GM19043 (cell line): ENCODE measurements at regions not wholly inside any gene's neighbourhood (a gene's known extent, or its start where the extent isn't known, plus 50 kb on each side); places are given as distances from the start of the nearest gene placed in this dataset.
"Not testable (repeated sequence)": the region's sequence is repeated elsewhere in the genome, so short reads cannot be mapped to it uniquely, and the experiment has no call there.

Experiments
- ATAC-seq: cut with Tn5 transposase; IDR thresholded peaks from one replicate; pipeline ENCODE4 v1.9.1; 2021; ENCODE audit warnings: low read depth; ENCODE audit not compliant: unreplicated experiment

- no peak for ATAC-seq
Measured at GRCh38 chr12:131557078-131557709, 153.7 kb upstream of the SFSWAP start.

- no peak for ATAC-seq
Measured at GRCh38 chr12:131559517-131560516, 151.1 kb upstream of the SFSWAP start.

GRCh38 chr12:131561051-131561450 lies 149.8 kb upstream of the SFSWAP start:
- ATAC-seq = no peak

GRCh38 chr12:131561891-131562684 lies 148.8 kb upstream of the SFSWAP start:
- ATAC-seq = no peak

- ATAC-seq = not testable (repeated sequence)
Measured at GRCh38 chr12:131564138-131564727, 146.7 kb upstream of the SFSWAP start.

- ATAC-seq = no peak
Measured at GRCh38 chr12:131564845-131565244, 146.0 kb upstream of the SFSWAP start.

- ATAC-seq = no peak
Measured at GRCh38 chr12:131565267-131566015, 145.4 kb upstream of the SFSWAP start.

GRCh38 chr12:131568336-131568735 lies 142.6 kb upstream of the SFSWAP start:
- ATAC-seq = no peak

GRCh38 chr12:131570596-131570995 lies 140.3 kb upstream of the SFSWAP start:
- no peak for ATAC-seq

- no peak for ATAC-seq
Measured at GRCh38 chr12:131571827-131572226, 139.1 kb upstream of the SFSWAP start.

GRCh38 chr12:131572626-131573025 lies 138.3 kb upstream of the SFSWAP start:
- ATAC-seq = no peak

GRCh38 chr12:131573631-131574394 lies 137.1 kb upstream of the SFSWAP start:
- ATAC-seq = no peak

- no peak for ATAC-seq
Measured at GRCh38 chr12:131574395-131574771, 136.5 kb upstream of the SFSWAP start.

GRCh38 chr12:131575371-131575770 lies 135.5 kb upstream of the SFSWAP start:
- no peak for ATAC-seq

GRCh38 chr12:131576734-131577133 lies 134.2 kb upstream of the SFSWAP start:
- ATAC-seq = not testable (repeated sequence)

- no peak for ATAC-seq
Measured at GRCh38 chr12:131577766-131578165, 133.1 kb upstream of the SFSWAP start.

- no peak for ATAC-seq
Measured at GRCh38 chr12:131578828-131579470, 131.9 kb upstream of the SFSWAP start.

- ATAC-seq = no peak
Measured at GRCh38 chr12:131583090-131583712, 127.7 kb upstream of the SFSWAP start.
